AG09319 (cell line): ENCODE measurements at regions not wholly inside any gene's neighbourhood (a gene's known extent, or its start where the extent isn't known, plus 50 kb on each side); places are given as distances from the start of the nearest gene placed in this dataset.

Source experiments
- DNase-seq: peaks from one replicate; pipeline ENCODE4 v3.0.0-alpha.2; 2010; ENCODE audit warnings: low read depth; ENCODE audit errors: extremely low read depth
- TF ChIP-seq, protein P1 (sequence below): IDR thresholded peaks from 2 replicates; pipeline ENCODE4 v1.5.1; 2011; ENCODE audit warnings: low read depth, mild to moderate bottlenecking, inconsistent platforms, low read length, moderate library complexity

DNA sequence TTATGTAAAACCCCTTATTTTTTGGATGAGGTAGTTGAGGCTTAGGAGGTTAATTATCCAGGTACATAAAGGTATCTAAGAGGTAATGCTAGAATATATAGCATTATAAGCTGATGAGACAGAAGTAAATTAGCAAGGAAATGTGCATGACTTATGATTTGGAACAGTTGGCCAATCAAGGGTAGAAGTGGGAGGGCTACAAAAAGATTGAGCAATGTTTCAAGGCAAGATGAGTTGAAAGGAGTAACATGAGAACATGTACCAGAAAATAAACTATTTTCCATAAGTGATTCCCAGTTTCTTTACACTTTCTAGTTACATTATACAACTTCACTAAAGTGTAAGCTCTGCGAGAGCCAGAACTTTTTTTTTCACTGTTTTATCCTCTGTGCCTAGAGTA, 290.9 kb downstream of the LRIG3 start:
- peak; percentile 14 for DNase-seq

DNA sequence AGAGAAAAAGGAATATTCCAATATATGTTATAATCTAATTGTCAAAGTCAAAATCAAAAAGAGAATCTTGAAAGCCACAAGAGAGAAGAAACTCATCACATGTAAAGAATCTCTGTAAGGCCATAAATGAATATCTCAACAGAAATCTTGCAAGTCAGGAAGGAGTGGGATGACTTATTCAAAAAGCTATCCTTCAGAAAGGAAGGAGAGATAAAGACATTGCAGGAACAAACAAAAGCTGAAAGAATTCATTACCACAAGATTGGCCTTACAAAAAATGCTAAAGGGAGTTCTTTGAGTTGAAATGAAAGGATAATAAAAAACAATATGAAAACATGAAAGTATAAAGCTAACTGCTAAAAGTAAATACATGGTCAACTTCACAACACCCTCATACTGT, 286.8 kb downstream of the LRIG3 start:
- TF ChIP-seq, protein P1, sequence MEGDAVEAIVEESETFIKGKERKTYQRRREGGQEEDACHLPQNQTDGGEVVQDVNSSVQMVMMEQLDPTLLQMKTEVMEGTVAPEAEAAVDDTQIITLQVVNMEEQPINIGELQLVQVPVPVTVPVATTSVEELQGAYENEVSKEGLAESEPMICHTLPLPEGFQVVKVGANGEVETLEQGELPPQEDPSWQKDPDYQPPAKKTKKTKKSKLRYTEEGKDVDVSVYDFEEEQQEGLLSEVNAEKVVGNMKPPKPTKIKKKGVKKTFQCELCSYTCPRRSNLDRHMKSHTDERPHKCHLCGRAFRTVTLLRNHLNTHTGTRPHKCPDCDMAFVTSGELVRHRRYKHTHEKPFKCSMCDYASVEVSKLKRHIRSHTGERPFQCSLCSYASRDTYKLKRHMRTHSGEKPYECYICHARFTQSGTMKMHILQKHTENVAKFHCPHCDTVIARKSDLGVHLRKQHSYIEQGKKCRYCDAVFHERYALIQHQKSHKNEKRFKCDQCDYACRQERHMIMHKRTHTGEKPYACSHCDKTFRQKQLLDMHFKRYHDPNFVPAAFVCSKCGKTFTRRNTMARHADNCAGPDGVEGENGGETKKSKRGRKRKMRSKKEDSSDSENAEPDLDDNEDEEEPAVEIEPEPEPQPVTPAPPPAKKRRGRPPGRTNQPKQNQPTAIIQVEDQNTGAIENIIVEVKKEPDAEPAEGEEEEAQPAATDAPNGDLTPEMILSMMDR, result no peak
- DNase-seq, result no peak

More for the DNA sequence above, 290.9 kb downstream of the LRIG3 start:
- TF ChIP-seq, protein P1, result no peak

DNA sequence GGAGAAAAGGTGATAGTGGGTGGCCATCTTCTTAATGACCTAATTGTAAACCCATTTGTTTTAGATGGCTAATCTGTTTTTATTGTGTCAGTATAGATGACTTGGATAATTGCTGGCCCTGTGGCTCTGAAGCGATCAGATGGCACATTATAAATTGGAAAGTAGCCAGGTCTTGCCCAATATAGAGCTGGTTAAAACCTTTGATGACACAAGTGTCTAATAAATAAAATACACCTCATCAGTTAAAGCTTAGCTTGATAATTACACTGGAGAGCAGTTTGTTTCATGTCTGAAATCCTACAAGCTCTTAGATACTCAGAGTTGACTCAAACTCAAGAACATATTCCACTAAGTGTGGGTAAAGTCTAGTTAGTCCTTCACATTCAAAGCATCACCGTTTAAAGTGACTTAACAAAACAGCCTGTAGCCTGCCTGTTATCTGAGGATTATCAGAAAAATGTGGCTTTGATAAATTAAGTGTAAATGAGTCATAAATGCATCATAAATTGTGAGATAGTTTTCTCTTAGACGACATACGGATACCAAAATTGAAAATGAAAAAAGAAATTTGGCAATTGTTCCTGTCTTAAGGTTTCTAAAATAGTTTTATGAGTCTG, 280.9 kb downstream of the LRIG3 start:
- no peak for DNase-seq
- TF ChIP-seq, protein P1, result no peak

DNA sequence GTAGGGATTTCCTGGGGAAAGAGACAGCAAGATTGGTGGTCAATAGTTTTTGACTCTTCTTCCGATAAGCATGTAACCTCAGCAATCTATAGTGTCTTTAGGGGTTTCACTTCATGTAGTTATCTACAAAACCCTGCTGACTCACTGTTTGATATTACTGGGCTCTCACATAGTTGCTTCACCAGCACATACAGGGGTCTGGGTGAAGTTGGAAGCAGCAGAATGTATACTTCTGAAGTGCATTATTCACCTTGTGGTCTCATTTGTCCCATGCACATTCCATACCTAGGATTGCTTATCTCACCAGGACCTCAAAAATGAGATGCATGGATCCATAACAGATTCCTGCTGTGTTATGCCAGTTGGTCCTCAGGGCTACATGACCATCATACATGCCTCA, 280.0 kb downstream of the LRIG3 start:
- DNase-seq, result no peak
- TF ChIP-seq, protein P1, result no peak

DNA sequence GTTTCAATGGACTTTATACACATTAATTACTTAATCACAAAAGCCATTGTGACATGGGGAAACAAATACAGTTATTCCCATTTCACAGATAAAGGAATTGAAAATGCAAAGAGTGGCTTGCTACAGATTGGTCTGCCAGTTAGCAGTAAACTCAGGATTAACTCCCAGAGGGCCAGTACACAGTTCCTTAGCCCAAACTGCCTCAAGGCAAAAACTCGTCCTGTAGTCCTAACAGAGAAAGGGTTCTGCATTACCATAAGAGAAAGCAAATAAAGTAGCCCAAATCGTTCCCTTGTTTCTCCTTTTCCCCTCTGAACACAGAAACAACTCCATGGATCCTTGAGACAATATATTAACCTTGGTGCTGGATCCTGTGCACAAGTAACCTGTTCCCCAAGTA, 274.4 kb downstream of the LRIG3 start:
- TF ChIP-seq, protein P1, result no peak
- DNase-seq, result no peak

DNA sequence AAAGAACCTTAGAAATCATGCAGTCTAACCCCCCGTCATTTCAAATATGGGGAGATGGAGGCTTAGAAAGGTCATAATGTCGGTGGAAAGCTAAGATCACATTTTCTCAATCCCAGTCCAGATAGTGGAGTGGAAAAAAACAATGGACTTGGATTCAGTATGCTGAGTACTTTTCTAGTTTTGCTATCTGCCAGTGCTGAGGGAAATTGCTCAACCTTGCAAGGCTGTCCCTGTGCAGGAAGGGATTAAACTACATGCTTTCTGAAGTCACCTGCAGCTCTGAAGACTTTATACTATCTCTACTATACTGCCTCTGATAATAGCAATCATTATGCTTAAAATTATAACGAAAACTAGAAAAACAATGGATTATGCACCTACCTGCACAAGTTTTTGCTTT, 272.8 kb downstream of the LRIG3 start:
- no peak for DNase-seq
- TF ChIP-seq, protein P1, result no peak

DNA sequence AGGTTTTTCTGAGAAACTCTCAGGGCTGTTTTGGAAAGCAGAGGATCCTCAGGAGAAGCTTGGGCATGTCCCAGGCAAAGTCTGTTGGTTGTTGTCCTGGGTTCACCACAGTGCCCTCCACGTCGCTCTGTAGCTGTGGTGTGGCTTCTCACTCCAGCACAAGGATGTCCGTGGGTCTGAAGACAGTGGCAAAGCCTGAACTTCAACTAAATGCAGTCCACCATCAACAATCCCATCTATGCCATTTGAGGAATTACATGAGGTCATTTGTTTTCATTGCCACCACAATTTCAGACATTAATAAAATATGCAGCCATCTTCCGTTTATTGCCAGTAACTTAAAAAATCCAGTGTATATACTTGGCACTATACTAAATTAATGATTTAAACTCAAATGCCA, 272.1 kb downstream of the LRIG3 start:
- TF ChIP-seq, protein P1, result no peak
- DNase-seq, result no peak
